ENCODE measurements at regions not wholly inside any gene's neighbourhood (a gene's known extent, or its start where the extent isn't known, plus 50 kb on each side); places are given as distances from the start of the nearest gene placed in this dataset.

DNA sequence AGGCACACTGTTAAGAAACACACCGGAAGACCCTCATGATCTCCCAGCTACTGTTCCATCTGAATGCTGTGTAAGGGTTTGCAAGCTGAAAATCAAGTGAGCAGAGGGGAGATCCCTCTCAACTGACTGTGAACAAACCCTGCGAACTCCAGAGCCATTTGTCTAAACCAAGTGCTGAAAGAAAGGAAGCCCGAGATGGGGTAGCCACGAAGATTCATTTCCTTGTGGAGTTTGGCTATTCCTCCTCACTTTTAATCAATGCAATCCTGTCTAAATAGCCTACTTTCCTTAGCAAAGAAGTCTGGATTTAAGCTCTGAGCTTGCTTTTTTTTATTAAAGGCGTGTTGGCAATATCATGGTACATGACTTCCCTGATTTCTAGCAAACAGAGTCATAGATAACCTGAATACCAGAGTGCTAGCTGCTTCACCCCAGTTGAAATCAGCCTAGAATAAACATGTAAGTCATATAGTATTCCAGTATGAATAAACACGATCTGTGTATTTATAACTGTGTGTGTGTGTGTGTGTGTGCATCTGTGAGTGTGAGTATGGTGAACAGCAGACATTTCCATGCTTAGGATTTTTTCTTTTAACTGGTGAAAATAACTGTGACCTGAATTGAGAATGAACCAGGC is 365.2 kb downstream of the ZNF521 start:
- H3K4me3 ChIP-seq (ENCODE audit: low read depth, low read length): no peak overlapping the region
- TF ChIP-seq, protein P1, sequence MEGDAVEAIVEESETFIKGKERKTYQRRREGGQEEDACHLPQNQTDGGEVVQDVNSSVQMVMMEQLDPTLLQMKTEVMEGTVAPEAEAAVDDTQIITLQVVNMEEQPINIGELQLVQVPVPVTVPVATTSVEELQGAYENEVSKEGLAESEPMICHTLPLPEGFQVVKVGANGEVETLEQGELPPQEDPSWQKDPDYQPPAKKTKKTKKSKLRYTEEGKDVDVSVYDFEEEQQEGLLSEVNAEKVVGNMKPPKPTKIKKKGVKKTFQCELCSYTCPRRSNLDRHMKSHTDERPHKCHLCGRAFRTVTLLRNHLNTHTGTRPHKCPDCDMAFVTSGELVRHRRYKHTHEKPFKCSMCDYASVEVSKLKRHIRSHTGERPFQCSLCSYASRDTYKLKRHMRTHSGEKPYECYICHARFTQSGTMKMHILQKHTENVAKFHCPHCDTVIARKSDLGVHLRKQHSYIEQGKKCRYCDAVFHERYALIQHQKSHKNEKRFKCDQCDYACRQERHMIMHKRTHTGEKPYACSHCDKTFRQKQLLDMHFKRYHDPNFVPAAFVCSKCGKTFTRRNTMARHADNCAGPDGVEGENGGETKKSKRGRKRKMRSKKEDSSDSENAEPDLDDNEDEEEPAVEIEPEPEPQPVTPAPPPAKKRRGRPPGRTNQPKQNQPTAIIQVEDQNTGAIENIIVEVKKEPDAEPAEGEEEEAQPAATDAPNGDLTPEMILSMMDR (conservative IDR thresholded peaks at IDR 0.05; ENCODE audit: low read depth, low read length): no peak
- DNase-seq (ENCODE audit: low read depth): no peak

DNA sequence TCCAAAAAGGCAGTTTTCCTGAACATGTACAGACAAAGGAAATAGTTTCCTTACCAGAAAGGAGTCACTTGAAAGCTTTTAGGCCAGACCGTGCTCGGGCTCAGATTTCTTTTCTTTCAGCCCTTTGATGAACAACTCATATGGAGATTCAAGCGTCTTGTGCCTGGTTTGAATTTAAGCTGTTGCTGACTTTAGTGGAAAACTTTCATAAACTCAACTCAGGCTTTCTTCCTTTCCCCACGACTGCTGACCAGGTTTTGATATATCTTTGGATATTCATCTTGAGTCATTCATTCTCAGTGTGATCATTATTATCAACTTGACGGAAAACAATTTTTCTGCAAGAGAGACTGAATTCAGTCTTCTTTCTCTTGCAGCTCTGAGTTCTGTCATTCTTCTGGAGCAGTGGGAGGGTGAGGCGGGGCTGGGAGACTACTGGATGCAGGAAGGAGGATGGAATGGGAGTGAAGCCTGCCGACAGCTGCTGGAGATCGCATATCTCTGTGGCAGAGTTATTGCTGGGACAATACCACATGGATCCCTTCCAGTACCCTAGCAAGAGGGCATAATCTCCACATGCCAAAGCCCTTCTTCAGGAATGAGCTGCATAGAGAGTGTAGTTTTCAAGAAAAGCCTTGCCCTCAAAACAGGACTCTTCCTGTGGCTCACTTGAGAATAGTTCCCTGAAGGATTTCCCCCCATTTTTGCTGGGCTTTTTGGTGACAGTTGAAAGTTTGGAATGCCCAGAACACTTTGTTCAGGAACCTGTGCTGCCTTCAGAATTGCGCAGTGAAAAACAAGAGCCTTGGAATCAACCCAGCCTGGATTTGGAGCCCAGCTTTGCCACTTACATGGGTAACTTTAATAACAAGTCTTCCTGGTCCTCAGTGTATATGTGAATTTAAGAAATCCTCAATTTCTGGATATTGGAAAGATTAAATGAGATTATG is 364.4 kb downstream of the ZNF521 start:
- no peak overlapping the region for H3K4me3 ChIP-seq (ENCODE audit: low read depth, low read length)
- TF ChIP-seq, protein P1 (conservative IDR thresholded peaks at IDR 0.05; ENCODE audit: low read depth, low read length): no peak
- DNase-seq (ENCODE audit: low read depth): no peak

DNA sequence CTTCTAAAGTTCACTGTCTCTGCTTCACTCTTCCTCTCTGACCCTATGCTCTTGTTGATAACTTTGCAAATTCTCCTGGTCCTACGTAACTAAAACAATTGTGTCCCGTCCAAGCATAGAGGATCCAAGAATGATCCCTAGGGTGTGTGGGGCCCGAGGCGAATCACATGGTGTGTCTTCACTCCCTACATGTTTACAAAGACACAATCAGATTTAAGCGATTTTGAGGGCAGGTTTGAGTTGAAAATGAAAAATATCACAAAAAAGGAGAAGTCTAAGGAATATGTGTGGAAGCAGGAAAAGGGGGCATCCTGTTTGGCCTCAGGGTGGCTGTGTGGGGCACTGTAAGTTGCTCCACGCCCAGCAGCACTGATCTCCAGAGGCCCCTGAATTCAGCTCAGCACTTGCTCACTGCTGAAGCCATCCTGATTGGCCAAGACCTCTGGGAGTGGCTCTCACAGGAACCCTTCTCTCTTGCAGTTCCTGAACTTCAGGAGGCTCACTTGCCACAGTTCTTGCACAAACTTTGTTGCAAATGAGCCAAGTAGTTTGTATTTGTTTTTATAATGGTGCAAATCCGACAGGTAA is 363.6 kb downstream of the ZNF521 start:
- no peak for DNase-seq (ENCODE audit: low read depth)
- TF ChIP-seq, protein P1 (conservative IDR thresholded peaks at IDR 0.05; ENCODE audit: low read depth, low read length): no peak
- H3K4me3 ChIP-seq (ENCODE audit: low read depth, low read length): no peak overlapping the region

DNA sequence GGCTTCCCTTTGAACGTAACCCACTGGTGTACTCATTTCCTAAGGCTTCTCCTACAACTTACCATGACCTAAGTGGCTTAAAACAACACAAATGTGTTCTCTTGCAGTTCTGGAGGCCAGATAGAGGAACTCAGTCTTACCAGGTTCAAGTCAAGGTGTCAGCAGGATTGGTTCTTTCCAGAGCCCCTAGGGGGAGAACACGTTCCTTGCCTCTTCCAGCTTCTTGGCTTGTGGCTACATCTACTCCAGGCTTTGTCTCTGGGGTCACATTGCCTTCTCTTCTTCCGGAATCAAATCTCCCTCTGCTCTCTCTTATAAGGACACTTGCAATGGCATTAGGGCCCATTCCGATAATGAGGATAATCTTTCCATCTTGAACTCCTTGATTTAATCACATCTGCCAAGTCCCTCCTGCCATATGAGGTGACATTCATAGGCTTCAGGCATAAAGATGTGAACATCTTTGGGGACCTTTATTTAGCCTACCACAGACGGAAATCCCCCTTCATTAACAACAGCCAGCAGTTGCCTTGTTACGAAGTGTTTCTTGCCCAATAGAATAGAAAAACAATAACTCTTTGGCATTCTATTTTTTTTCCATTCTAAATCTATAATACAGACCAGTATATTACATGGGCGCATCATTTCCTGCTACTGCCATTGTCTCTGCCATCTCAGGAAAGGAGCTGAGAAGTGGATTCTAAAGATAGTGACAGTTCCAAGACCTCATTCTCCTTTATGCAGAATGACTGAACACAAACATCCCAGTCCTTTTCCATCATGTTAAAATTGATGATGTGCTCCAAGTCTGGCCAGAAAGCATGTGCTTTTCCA is 362.0 kb downstream of the ZNF521 start:
- DNase-seq (ENCODE audit: low read depth): peak; percentile 5
- H3K4me3 ChIP-seq (ENCODE audit: low read depth, low read length): no peak overlapping the region
- TF ChIP-seq, protein P1 (conservative IDR thresholded peaks at IDR 0.05; ENCODE audit: low read depth, low read length): no peak

DNA sequence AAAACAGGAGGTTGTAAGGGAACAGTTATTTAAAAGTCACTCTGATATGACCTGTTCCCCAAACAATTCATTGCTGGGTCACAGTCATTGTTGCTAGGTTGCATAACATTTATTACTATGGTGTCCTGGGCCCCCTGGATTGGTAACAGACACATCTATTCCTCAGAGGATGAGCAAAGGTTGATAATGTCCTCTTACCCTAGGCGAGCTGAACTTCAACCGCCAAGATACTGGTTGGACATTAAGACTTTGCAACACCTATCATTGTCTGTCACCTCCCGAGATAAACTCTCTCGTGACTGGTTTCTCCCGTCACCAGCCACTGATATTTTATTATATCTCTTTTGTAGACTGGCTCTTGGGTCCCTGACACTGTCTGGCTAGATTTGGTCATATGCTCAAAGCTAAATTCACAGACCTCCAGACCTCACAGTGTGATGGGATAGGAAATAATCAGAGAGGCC is 361.3 kb downstream of the ZNF521 start:
- no peak for DNase-seq (ENCODE audit: low read depth)
- TF ChIP-seq, protein P1 (conservative IDR thresholded peaks at IDR 0.05; ENCODE audit: low read depth, low read length): no peak
- H3K4me3 ChIP-seq (ENCODE audit: low read depth, low read length): no peak overlapping the region
